Activated T-cell treated with anti-CD3 and anti-CD28 coated beads, Interleukin-2, amount 50 U/mL, for 72 hours (primary cell): ENCODE measurements at regions not wholly inside any gene's neighbourhood (a gene's known extent, or its start where the extent isn't known, plus 50 kb on each side); places are given as distances from the start of the nearest gene placed in this dataset.
A peak's percentile ranks its signal among the peaks of the same experiment; 100 is the strongest.

Experiments used
- ATAC-seq, 2 donors: fragments of 150-1000 bp; cut with Tn5 transposase; replicated peaks in 1 of 2; 2 replicates each; pipeline ENCODE4 v1.10.0; 2021; ENCODE audit warnings: moderate library complexity in 2 of 2, mild to moderate bottlenecking in 1 of 2
- DNase-seq, 2 donors: peaks; one replicate each; pipeline ENCODE4 v3.0.0; 2021 to 2022; ENCODE audit warnings: mixed read lengths in 1 of 2
- H3K27ac Mint-ChIP-seq: one replicate; pipeline ENCODE4 v1.8.0; 2022; ENCODE audit warnings: mild to moderate bottlenecking, moderate library complexity, mixed read lengths
- H3K27me3 Mint-ChIP-seq: one replicate; pipeline ENCODE4 v1.8.0; 2022; ENCODE audit warnings: low read depth, mixed read lengths
- H3K36me3 Mint-ChIP-seq, 2 donors: one replicate each; pipeline ENCODE4 v1.8.0; 2022; ENCODE audit warnings: mixed read lengths in 2 of 2, mild to moderate bottlenecking in 1 of 2; ENCODE audit not compliant: insufficient read depth in 2 of 2
- H3K4me1 Mint-ChIP-seq: one replicate; pipeline ENCODE4 v1.8.0; 2022; ENCODE audit warnings: low read depth, mixed read lengths
- H3K4me3 Mint-ChIP-seq, 2 donors: one replicate each; pipeline ENCODE4 v1.8.0; 2022; ENCODE audit warnings: mild to moderate bottlenecking in 2 of 2, mixed read lengths in 2 of 2, moderate library complexity in 2 of 2
- H3K9me3 Mint-ChIP-seq, 2 donors: one replicate each; pipeline ENCODE4 v1.8.0; 2022; ENCODE audit warnings: mixed read lengths in 2 of 2

DNA sequence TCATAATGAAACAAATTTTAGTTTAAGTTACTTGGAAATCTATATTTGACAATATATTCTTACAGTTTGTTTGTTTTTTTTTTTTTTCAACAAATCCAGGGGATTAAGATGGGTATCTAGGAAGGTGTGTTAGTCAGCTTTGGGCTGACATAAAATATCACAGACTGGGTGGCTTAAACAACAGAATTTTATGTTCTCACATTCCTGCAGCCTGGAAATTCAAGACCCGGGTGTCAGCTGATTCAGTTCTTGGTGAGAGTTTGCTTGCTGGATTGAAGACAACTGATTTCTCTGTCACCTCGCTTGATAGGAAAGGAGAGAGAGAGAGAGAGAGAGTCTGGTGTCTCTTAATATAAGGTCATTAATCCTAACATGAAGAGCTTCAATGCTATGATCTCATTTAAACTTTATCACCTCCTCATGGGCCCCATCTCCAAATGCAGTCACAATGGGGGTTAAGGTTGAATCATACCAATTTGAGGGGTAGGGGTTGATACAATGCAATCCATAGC lies 465.2 kb downstream of the CENPC start:
- H3K36me3 Mint-ChIP-seq: no peaks in the 10 kb centered on the region
- H3K4me3 Mint-ChIP-seq: no peak overlapping the region
- no peaks in the 10 kb centered on the region for H3K4me1 Mint-ChIP-seq

DNA sequence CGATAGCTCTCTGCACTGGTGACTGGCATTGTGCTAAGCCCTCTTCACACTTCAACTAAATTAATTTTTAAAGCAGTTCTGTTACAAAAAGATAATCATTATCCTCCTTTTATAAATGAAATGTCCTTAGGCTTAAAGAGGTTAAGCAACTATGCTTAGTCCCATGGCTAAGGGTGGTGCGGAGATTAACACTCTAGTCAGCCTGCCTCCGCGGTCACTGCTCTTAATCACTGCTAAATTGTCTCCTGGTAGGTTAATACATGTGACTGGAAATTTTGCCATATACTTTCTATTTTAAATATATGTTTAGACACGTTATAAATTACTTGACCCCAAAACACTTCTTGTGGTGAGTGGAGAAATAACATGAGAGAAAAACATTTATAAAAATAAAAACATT lies 473.7 kb downstream of the CENPC start:
- no peak overlapping the region for H3K27ac Mint-ChIP-seq

More for the DNA sequence above, 465.2 kb downstream of the CENPC start:
- no peak for ATAC-seq
- H3K27ac Mint-ChIP-seq: no peak overlapping the region
- no peak for DNase-seq
- H3K9me3 Mint-ChIP-seq: no peaks in the 10 kb centered on the region
- no peaks in the 10 kb centered on the region for H3K27me3 Mint-ChIP-seq

DNA sequence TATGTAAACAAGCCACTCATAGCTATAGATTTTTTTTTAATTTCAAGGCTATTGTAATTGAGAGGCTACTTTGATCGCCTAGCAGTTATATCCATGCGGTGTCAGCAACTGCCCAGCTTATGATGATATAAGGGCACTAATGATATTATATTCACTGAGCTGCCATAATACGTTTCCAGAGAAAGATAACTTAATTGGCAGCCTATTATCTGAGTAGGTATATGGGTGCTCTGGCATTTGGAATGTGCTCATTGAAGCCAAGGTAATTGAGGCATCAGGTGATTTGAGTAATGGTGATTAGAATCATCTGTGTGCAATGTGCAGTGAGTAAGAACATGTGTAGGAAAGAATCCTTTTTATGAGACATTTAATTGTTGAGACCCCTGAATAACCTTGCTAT lies 490.0 kb downstream of the CENPC start:
- Mint-ChIP-seq H3K27ac (no peak overlapping the region), H3K4me3 (no peak overlapping the region), H3K27me3 (no peaks in the 10 kb centered on the region), H3K36me3 (no peaks in the 10 kb centered on the region), H3K9me3 (no peaks in the 10 kb centered on the region), H3K4me1 (no peaks in the 10 kb centered on the region)
- no peak for DNase-seq
- no peak for ATAC-seq

More for the DNA sequence above, 473.7 kb downstream of the CENPC start:
- peaks cover 2 to 3% of the 10 kb centered on the region in 2 donors for H3K9me3 Mint-ChIP-seq
- no peak overlapping the region for H3K4me3 Mint-ChIP-seq
- no peaks in the 10 kb centered on the region for H3K4me1 Mint-ChIP-seq
- no peak for DNase-seq
- no peak for ATAC-seq
- peaks cover 0 to 2% of the 10 kb centered on the region in 2 donors for H3K36me3 Mint-ChIP-seq
- no peaks in the 10 kb centered on the region for H3K27me3 Mint-ChIP-seq

DNA sequence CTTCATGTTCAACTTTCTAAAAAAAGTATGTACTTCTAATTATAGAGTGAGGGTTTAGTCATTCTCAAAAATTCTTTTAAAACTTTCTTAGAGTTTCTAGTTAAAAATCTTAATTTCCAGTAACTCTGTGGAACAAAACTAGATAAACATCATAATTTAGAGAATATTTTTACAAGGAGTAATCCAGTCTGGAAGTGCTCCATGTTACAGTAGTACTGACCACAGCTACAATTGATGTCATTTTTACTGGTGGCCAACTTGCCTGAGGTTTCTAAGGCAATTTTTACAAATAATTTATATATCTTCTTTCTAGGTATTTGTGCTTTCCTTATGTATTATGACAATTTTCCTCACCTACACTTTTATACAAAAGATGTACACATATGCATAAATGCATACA lies 490.4 kb downstream of the CENPC start:
- no peaks in the 10 kb centered on the region for H3K27me3 Mint-ChIP-seq
- no peak for ATAC-seq
- no peaks in the 10 kb centered on the region for H3K36me3 Mint-ChIP-seq
- H3K4me1 Mint-ChIP-seq: no peaks in the 10 kb centered on the region
- H3K27ac Mint-ChIP-seq: no peak overlapping the region
- no peak for DNase-seq
- H3K4me3 Mint-ChIP-seq: no peak overlapping the region
- H3K9me3 Mint-ChIP-seq: no peaks in the 10 kb centered on the region

DNA sequence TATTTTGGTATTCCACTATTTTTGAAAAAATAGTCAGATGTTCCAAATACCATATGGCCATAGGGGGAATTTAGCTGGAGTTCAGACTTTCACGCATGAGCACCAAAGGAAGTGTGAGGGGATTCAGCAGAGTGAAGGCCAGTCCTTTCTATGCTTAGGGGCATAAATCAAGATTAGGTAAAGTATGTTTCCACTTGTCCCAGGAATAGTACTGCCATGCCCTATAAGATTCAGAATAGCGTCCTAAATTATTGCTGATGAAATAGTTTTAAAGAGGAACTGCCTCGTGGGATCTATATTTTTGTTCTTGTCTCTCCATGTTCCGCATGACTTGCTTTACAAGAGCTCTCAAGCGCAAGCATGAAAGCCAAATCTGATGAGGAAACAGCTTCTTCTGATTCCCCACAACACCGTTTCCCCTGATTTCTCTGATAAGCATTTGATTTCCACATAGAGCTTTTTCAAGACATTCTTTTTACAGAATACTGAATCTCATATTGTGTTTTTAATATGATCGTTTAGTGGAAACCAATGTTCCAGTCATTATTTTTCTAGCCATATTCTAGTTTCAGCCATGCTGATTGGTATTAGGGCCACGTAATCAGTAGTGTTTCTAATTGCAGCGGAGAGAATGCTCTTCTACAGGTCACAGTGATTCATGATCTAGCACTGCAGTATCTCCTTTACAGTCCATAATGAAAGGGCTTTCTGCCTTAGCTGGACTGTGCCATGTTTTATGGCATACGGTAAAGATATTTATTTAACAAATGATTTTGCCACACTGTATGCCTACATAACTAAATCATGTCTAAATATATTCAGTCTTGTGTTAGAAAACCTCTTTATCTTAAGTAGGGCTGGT lies 492.3 kb downstream of the CENPC start:
- H3K9me3 Mint-ChIP-seq: no peaks in the 10 kb centered on the region
- H3K36me3 Mint-ChIP-seq: no peaks in the 10 kb centered on the region
- DNase-seq (no peak), ATAC-seq (no peak)
- H3K27me3 Mint-ChIP-seq: no peaks in the 10 kb centered on the region
- H3K4me3 Mint-ChIP-seq: no peak overlapping the region
- H3K27ac Mint-ChIP-seq: no peak overlapping the region
- H3K4me1 Mint-ChIP-seq: no peaks in the 10 kb centered on the region

DNA sequence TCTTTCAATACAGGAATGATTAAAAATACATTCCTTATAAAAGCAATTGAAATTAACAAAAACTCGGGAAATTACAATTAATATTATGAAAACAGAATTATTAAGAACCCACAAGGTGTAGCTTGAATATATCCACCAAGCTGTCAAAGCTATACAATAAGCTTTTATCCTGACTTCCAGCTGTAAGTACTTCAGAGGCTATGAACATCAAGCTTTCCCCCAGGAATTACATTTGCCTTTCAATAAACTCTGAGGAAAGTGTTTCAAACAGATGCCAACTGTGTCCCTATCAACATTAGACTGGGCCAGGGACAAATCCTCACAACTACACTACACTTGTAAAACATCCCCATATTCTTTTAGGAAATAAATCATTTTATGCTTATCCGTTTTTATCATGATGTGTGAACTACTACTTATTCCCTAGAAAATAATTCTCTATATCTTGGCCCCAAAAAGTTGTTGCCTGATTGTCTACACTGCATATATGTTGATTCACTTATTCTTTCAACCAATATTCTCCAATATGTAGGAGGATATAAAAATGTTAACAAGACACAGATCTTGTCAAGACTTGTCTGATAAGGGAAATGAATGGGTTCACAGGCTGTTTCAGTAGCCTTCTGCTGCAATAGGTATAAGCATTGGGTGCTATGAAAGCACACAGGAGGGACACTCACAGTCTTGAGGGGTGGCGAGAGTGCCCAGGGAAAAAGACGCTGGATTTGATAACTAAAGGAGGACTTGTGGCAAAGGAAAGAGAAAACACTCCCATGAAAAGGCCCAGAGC lies 494.1 kb downstream of the CENPC start:
- H3K27me3 Mint-ChIP-seq: no peaks in the 10 kb centered on the region
- no peak overlapping the region for H3K27ac Mint-ChIP-seq
- ATAC-seq (no peak), DNase-seq (no peak)
- H3K9me3 Mint-ChIP-seq: peaks cover 0 to 2% of the 10 kb centered on the region in 2 donors
- no peaks in the 10 kb centered on the region for H3K36me3 Mint-ChIP-seq
- H3K4me1 Mint-ChIP-seq: no peaks in the 10 kb centered on the region
- H3K4me3 Mint-ChIP-seq: no peak overlapping the region

DNA sequence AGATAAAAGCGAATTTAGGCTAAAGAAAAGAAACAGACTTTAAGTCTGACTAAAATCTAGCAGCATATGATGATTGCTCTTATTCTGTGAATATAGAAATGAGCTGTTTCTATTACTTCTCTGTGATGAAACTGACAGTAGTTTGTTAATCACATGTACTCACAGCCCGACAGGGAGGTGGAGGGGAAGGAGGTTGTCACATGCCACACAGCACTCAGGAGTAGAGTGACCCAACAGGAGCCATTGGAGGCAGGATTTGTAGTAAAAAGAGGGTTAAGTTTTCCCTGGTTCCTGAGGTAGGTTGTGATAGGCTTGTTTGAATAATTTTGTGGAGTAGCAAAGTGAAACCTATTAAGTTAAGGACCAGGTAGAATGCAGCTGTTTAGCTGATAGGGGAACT lies 495.9 kb downstream of the CENPC start:
- H3K27ac Mint-ChIP-seq: no peak overlapping the region
- peaks cover 0 to 2% of the 10 kb centered on the region in 2 donors for H3K9me3 Mint-ChIP-seq
- ATAC-seq: no peak
- H3K36me3 Mint-ChIP-seq: no peaks in the 10 kb centered on the region
- H3K4me1 Mint-ChIP-seq: no peaks in the 10 kb centered on the region
- H3K27me3 Mint-ChIP-seq: no peaks in the 10 kb centered on the region
- H3K4me3 Mint-ChIP-seq: no peak overlapping the region
- DNase-seq: no peak

DNA sequence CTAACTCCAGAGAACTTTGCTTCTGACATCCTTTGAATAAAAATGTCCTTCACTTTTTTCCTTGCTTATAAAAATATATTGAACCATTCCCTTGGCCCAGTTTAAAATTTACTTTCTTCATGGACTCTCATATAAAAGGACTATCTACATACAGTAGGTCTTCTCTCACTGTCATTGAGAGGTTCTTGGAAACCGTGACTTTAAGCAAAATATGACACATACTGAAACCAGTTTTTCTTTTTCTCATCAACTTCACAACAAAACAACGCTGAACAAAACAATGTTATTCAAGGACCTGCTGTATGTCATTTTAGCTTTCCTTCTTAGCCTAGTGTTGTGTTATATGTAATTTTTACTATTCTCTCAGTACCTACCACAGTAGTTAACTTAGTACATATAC lies 496.8 kb downstream of the CENPC start:
- H3K36me3 Mint-ChIP-seq: no peaks in the 10 kb centered on the region
- DNase-seq: no peak
- no peaks in the 10 kb centered on the region for H3K4me1 Mint-ChIP-seq
- H3K9me3 Mint-ChIP-seq: peaks cover 0 to 2% of the 10 kb centered on the region in 2 donors
- no peak overlapping the region for H3K27ac Mint-ChIP-seq
- H3K27me3 Mint-ChIP-seq: no peaks in the 10 kb centered on the region
- ATAC-seq: peak in 1 of 2 donors; percentile 21
- H3K4me3 Mint-ChIP-seq: no peak overlapping the region

DNA sequence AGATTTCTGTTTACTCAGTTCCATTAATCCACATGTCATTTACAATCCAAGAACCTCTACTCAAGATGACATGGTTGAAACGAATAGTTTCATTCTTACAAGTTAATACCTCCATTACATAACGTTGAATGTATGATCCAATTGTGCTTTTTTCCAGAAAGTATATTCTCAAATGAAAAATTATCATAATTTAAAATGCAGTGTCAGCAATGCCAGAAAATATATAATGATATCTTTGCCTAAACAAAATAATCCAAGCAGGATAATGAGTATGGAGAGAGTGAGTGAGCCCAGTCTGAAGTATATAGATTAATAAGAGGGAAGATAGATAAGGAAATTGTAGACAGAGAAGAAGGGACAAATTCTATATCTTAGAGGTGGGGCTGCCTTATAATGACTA lies 505.0 kb downstream of the CENPC start:
- DNase-seq (no peak), ATAC-seq (no peak)
- no peak overlapping the region for H3K27ac Mint-ChIP-seq
- no peaks in the 10 kb centered on the region for H3K4me1 Mint-ChIP-seq
- H3K9me3 Mint-ChIP-seq: no peaks in the 10 kb centered on the region
- H3K4me3 Mint-ChIP-seq: no peak overlapping the region
- H3K27me3 Mint-ChIP-seq: no peaks in the 10 kb centered on the region
- H3K36me3 Mint-ChIP-seq: no peaks in the 10 kb centered on the region

DNA sequence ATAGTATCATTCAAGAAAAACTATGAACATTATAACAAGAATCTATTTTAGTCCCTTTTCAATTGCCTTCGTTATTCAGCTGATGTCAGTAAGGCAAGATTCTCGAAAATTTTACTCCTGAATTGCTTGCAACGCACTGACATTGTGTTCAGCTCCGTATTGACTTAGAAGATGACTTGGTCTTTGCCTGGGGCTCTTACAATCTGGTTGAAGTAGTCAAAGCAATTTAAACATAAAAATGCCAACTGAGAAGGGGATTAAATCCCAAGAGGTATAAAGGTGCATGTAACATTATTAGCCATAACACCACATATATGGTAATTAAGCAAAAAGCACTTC lies 507.1 kb downstream of the CENPC start:
- H3K4me1 Mint-ChIP-seq: no peaks in the 10 kb centered on the region
- DNase-seq (no peak), ATAC-seq (no peak)
- H3K4me3 Mint-ChIP-seq: no peak overlapping the region
- H3K27ac Mint-ChIP-seq: no peak overlapping the region
- H3K36me3 Mint-ChIP-seq: no peaks in the 10 kb centered on the region
- H3K9me3 Mint-ChIP-seq: no peaks in the 10 kb centered on the region
- H3K27me3 Mint-ChIP-seq: no peaks in the 10 kb centered on the region

DNA sequence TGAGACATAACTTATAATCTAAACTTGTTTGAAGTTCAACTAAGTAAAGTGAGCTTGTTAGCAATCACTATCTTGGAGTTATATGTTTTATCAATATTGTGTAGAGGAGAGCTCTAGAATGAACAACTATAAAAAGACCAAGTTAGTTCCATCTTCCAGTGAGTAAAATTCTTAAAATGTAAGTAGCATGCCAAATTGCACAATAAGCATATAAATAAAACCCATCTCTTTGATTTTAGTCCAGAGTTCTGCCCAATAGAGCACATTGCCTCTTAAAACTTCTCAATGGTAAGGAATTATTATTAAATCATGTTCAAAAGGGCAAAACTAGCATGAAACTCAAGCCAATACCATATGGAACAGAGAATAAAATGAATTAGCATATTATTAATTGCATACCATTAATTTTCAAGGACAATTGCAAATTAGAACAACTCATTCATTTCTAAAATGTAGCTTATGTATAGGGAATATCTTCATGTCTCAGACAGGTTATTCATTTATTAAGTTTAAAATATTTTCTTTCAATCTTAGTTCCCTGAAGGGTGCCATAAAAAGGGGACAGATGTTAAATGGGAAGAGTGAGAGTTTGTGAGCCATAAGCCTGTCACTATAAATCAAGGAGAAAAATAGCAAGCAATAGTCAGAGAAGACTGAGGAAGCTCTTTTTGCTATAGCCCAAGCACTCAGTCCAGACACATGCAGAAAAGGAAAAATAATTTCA lies 507.6 kb downstream of the CENPC start:
- no peak for ATAC-seq
- DNase-seq: no peak
- H3K36me3 Mint-ChIP-seq: no peaks in the 10 kb centered on the region
- no peak overlapping the region for H3K27ac Mint-ChIP-seq
- H3K4me1 Mint-ChIP-seq: no peaks in the 10 kb centered on the region
- peaks cover 0 to 1% of the 10 kb centered on the region in 2 donors for H3K9me3 Mint-ChIP-seq
- H3K27me3 Mint-ChIP-seq: no peaks in the 10 kb centered on the region
- no peak overlapping the region for H3K4me3 Mint-ChIP-seq

DNA sequence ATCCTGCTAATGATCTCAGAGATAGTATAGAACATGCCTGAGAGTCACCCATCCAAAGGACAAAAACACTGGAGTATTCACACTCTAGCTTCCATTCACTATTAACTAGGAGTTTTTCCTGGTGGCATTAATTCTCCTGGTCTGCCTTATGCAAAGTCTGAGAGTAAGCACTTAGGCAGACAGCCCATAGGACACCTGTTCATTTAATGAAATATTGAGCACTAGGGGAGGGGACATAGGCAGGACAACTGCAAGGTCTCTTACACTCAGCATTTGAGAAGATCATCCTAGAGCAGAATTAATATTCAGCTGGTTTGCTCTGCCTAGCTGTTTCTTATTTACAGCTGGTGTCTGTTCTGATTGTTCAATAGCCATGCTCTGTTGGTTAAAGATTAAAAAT lies 508.5 kb downstream of the CENPC start:
- no peak for ATAC-seq
- Mint-ChIP-seq H3K27me3 (no peaks in the 10 kb centered on the region), H3K27ac (no peak overlapping the region), H3K9me3 (peaks cover 0 to 1% of the 10 kb centered on the region in 2 donors), H3K4me1 (no peaks in the 10 kb centered on the region), H3K36me3 (no peaks in the 10 kb centered on the region), H3K4me3 (no peak overlapping the region)
- no peak for DNase-seq

DNA sequence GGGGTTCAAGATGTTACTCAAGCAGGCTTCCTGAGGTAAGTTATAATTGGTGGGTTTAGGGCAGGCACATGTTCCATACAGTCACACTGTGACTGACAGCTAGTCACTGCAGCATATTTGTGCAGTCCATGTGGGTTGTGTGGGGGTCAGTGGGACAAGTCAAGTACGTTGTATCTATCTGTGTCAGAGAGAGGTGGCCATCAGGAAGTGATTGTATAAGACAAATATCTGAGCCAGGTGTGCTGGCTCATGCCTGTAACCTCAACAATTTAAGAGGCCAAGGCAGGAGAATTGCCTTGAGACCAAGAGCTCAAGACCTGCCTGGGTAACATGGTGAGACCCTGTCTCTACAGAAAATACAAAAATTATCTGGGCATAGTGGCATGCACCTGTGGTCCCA lies 509.3 kb downstream of the CENPC start:
- Mint-ChIP-seq H3K27ac (no peak overlapping the region), H3K4me1 (no peaks in the 10 kb centered on the region), H3K27me3 (no peaks in the 10 kb centered on the region), H3K9me3 (peaks cover 0 to 1% of the 10 kb centered on the region in 2 donors), H3K4me3 (no peak overlapping the region), H3K36me3 (no peaks in the 10 kb centered on the region)
- ATAC-seq: no peak
- no peak for DNase-seq
